Heart left ventricle (tissue), 16 donors: ENCODE measurements at regions not wholly inside any gene's neighbourhood (a gene's known extent, or its start where the extent isn't known, plus 50 kb on each side); places are given as distances from the start of the nearest gene placed in this dataset.

Source experiments
- ATAC-seq, 4 donors: fragments of 200-7000 bp; cut with Tn5 transposase; one replicate each; pipeline ENCODE4 v1.9.1; 2020 to 2022; ENCODE audit warnings: moderate library complexity in 4 of 4, mild to moderate bottlenecking in 3 of 4, moderate number of reproducible peaks in 1 of 4
- DNase-seq, 5 donors: peaks; one replicate each; pipeline ENCODE4 v3.0.0-alpha.2; 2020
- H3K27ac ChIP-seq, 12 donors: fragments of 200-600 bp; sonication (generic) in 4 of 12; one replicate each; pipeline versions ENCODE4 v1.5.0 to v1.8.0; 2016 to 2022; ENCODE audit warnings: mild to moderate bottlenecking in 2 of 12
- H3K27me3 ChIP-seq, 9 donors: fragments of 200-600 bp; sonication (generic) in 2 of 9; one replicate each; pipeline versions ENCODE4 v1.5.1 to v1.8.0; 2016 to 2022; ENCODE audit warnings: mild to moderate bottlenecking in 3 of 9
- H3K36me3 ChIP-seq, 9 donors: fragments of 200-600 bp; sonication (generic) in 2 of 9; one replicate each; pipeline versions ENCODE4 v1.5.0 to v1.8.0; 2018 to 2022; ENCODE audit warnings: mild to moderate bottlenecking in 2 of 9
- H3K4me1 ChIP-seq, 12 donors: fragments of 200-600 bp; sonication (generic) in 4 of 12; one replicate each; pipeline versions ENCODE4 v1.5.0 to v1.8.0; 2016 to 2022; ENCODE audit warnings: mild to moderate bottlenecking in 3 of 12
- H3K4me3 ChIP-seq, 12 donors: fragments of 200-600 bp; sonication (generic) in 4 of 12; one replicate each; pipeline versions ENCODE4 v1.5.0 to v1.8.0; 2017 to 2022; ENCODE audit warnings: mild to moderate bottlenecking in 9 of 12, moderate library complexity in 4 of 12
- H3K9me3 ChIP-seq, 12 donors: fragments of 200-600 bp; sonication (generic) in 4 of 12; one replicate each; pipeline versions ENCODE4 v1.5.0 to v1.8.0; 2016 to 2022; ENCODE audit warnings: mild to moderate bottlenecking in 1 of 12
- POLR2A ChIP-seq, 2 donors: fragments of 450-650 bp; IDR thresholded peaks; one replicate each; pipeline ENCODE4 v1.6.1; 2017; ENCODE audit warnings: antibody characterized with exemption in 2 of 2, mild to moderate bottlenecking in 2 of 2, moderate library complexity in 2 of 2
- WGBS, 4 donors: extraction: QIAGEN DNeasy Blood & Tissue Kit in 2 of 4; methylation state at CpG; one replicate each; pipeline versions ENCODE4 v1.1.5 to v1.1.7; 2013 to 2018; 5-methylcytosine and 5-hydroxymethylcytosine counted together
- intact Hi-C, 10 donors: fragments of 100-400 bp; cut with DNase I; formaldehyde crosslinking; loops; one replicate each; pipeline versions ENCODE4 v1.11.1 to v1.14.2; 2022
- TF ChIP-seq, protein P1 (sequence below), 12 donors: fragments of 200-600 bp; sonication (generic) in 4 of 12; IDR thresholded peaks; one replicate each; pipeline versions ENCODE4 v1.5.0 to v1.8.0; 2018 to 2022; ENCODE audit warnings: antibody characterized with exemption in 12 of 12, mild to moderate bottlenecking in 5 of 12
- donor health status: ischemic (EF 13 %, LVEDD 7.1; RV severe dilation, severe dysfunction).
- donor health status: healthy with polysubstance abuse.
- donor health status: DM: no; HTN: yes; CAD: no.
- donor health status: DM: no; HTN: no; CAD: no.
- donor health status: ischemic (EF 25% LVEDD 6.9; RV normal size, moderate dysfunction).
- donor health status: ischemic (EF 25% LVEDD 5.7; RV mildly dilated, moderate dysfunction).
- donor health status: healthy.
- donor health status: DM: yes; HTN: yes; CAD: no.
- donor health status: ischemic (EF 35%, LVEDD 5.7; RV mildly dilated, moderate dysfunction).
- donor health status: nonischemic (EF 11% LVEDD 7.7; RV severe dilation, severe dysfunction).
- donor health status: DM: yes; HTN: yes; CAD: no.
- donor health status: PGD.
- donor health status: ischemic (EF 29% LVEDD 5.4; RV normal size, mild dysfunction).
- donor health status: nonischemic (EF 23%, LVEDD 6.1; RV moderate dilation, normal function).

DNA sequence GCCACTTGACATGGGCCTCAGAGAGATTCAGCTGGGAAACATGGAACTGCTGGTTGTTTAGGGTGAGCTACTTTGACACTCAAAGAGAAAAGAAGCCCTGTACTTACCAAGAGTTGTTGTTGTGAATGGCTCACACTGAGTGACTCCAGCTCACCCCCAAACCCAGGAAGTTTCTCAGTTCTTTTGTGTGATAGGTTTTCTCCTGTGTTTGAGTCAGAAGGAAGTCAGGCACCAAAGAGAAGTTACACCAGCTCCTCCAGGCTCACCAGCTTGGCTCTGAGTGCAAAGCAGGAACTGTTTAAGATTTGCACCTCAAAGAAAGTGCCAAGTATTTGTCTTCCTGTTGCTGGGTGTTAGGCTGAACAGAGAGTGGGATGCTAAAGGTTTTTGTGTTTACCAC lies 111.2 kb upstream of the PROX1 start:
- ATAC-seq (no peak), DNase-seq (no peak)
- intact Hi-C loops, result no loop called here
- no peak for TF ChIP-seq POLR2A (IDR thresholded peaks at IDR 0.05)
- TF ChIP-seq, protein P1, sequence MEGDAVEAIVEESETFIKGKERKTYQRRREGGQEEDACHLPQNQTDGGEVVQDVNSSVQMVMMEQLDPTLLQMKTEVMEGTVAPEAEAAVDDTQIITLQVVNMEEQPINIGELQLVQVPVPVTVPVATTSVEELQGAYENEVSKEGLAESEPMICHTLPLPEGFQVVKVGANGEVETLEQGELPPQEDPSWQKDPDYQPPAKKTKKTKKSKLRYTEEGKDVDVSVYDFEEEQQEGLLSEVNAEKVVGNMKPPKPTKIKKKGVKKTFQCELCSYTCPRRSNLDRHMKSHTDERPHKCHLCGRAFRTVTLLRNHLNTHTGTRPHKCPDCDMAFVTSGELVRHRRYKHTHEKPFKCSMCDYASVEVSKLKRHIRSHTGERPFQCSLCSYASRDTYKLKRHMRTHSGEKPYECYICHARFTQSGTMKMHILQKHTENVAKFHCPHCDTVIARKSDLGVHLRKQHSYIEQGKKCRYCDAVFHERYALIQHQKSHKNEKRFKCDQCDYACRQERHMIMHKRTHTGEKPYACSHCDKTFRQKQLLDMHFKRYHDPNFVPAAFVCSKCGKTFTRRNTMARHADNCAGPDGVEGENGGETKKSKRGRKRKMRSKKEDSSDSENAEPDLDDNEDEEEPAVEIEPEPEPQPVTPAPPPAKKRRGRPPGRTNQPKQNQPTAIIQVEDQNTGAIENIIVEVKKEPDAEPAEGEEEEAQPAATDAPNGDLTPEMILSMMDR (IDR thresholded peaks at IDR 0.05), result no peak
- Histone ChIP-seq H3K9me3 (no peaks in the 10 kb centered on the region), H3K4me3 (no peak overlapping the region), H3K4me1 (no peaks in the 10 kb centered on the region), H3K27me3 (no peaks in the 10 kb centered on the region), H3K27ac (no peak overlapping the region), H3K36me3 (no peaks in the 10 kb centered on the region)

DNA sequence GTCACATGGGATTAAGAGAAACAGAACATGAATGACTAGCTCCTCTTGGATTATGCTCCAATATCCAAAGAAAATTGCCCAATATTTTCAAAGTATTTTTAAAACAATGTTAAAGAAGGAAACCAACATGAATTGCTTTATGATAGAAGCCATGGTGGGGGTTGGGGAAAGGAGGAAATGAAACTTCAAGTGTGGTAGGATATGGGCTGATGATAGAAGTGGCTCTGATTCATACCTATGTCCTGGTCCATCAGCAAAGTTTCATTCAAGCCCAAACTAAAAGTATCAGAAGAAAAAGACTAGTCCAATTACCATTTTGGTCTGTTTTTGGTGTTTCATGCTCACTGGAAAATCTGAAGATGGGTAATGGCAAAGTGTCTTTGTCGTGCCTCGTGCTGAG lies 104.2 kb upstream of the PROX1 start:
- Histone ChIP-seq H3K27me3 (no peaks in the 10 kb centered on the region), H3K27ac (no peak overlapping the region), H3K4me1 (no peaks in the 10 kb centered on the region), H3K9me3 (no peaks in the 10 kb centered on the region), H3K4me3 (no peak overlapping the region), H3K36me3 (no peaks in the 10 kb centered on the region)
- DNase-seq (no peak), ATAC-seq (no peak)
- WGBS, 4 donors, result 90 to 95% (median 94%) methylated on average over 2 of the region's 2 CpGs
- intact Hi-C loops, result no loop called here
- no peak for TF ChIP-seq POLR2A (IDR thresholded peaks at IDR 0.05)
- TF ChIP-seq, protein P1 (IDR thresholded peaks at IDR 0.05), result no peak

DNA sequence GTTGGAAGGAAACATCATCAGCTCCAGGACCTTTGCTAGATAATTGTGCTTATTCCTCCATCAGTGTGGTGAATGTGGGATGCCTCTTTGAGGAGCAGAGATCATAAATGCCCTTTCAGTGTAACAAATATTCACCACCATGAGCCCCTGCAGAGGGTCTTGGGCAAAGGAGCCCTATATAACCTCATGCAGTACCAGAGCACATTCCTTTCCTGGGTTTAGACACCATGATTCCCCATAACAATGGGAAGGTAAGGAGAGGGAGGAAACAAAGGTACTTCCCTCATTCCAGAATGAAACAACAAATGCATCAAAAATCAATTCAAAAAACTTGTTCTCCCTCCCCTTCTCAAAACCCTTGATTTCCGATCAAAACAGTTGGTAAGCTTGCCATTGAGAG lies 103.4 kb upstream of the PROX1 start:
- DNase-seq (no peak), ATAC-seq (no peak)
- H3K36me3 ChIP-seq, result no peaks in the 10 kb centered on the region
- H3K4me1 ChIP-seq, result no peaks in the 10 kb centered on the region
- H3K27me3 ChIP-seq, result no peaks in the 10 kb centered on the region
- no peak overlapping the region for H3K4me3 ChIP-seq
- TF ChIP-seq POLR2A (IDR thresholded peaks at IDR 0.05), result no peak
- TF ChIP-seq, protein P1 (IDR thresholded peaks at IDR 0.05), result no peak
- H3K27ac ChIP-seq, result no peak overlapping the region
- WGBS, 4 donors, result 0% methylated on average over 1 of the region's 1 CpG
- intact Hi-C loops, result no loop called here
- no peaks in the 10 kb centered on the region for H3K9me3 ChIP-seq

DNA sequence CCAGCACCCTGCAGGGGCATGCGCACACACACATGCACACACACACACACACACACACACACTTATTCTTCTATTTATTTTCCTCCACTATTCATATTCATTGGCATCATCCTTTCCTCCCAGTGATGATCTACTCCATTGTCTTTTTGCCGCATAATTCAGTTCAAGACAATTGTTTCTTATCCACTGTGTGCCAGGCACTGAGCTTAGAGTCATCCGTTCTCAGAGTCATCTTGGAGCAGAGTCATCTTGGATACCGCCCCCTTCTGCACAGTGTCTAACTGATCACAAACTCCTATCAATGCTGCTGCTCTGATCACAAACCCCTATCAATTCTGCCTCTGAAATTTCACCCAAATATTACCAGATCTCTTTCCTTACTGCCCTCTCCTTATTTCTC lies 102.8 kb upstream of the PROX1 start:
- Histone ChIP-seq H3K9me3 (no peaks in the 10 kb centered on the region), H3K36me3 (no peaks in the 10 kb centered on the region), H3K4me1 (no peaks in the 10 kb centered on the region), H3K4me3 (no peak overlapping the region), H3K27ac (no peak overlapping the region), H3K27me3 (no peaks in the 10 kb centered on the region)
- DNase-seq (no peak), ATAC-seq (no peak)
- 86 to 90% (median 88%) methylated on average over 4 of the region's 4 CpGs for WGBS, 4 donors
- TF ChIP-seq, protein P1 (IDR thresholded peaks at IDR 0.05), result no peak
- TF ChIP-seq POLR2A (IDR thresholded peaks at IDR 0.05), result no peak
- intact Hi-C loops, result no loop called here
